M059J (cell line): ENCODE measurements at regions not wholly inside any gene's neighbourhood (a gene's known extent, or its start where the extent isn't known, plus 50 kb on each side); places are given as distances from the start of the nearest gene placed in this dataset.
"Not testable (repeated sequence)": the region's sequence is repeated elsewhere in the genome, so short reads cannot be mapped to it uniquely, and the experiment has no call there.

Experiments
- DNase-seq: peaks from one replicate; pipeline ENCODE4 v3.0.0-alpha.2; 2012; ENCODE audit warnings: low read depth

- no peak for DNase-seq
These were observed 517.4 kb downstream of the TMEM135 start for GRCh38 chr11:87555101-87555500.

- DNase-seq = no peak
These were observed 511.1 kb downstream of the TMEM135 start for GRCh38 chr11:87548797-87549196.

- no peak for DNase-seq
These were observed 508.1 kb downstream of the TMEM135 start for GRCh38 chr11:87545858-87546257.

GRCh38 chr11:87539596-87539995 lies 501.9 kb downstream of the TMEM135 start:
- DNase-seq = no peak

- no peak for DNase-seq
These were observed 498.8 kb downstream of the TMEM135 start for GRCh38 chr11:87536565-87536964.

DNA sequence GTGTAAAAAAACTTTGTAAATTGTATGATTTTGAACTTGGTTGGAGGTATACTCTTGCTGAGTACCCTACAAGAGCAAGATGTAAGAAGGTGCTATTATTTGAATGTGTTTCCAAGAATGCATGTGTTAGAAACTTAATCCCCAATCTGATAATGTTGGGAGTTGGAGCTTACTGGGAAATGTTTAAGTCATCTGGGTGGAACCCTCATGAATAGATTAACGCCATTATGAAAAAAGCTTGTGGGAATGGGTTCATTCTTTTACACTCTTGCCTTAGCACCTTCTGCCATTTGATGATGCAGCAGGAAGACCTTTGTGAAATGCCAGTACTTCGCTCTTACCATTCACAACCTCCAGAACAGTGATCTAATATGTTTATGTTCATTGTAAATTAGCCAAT lies 498.3 kb downstream of the TMEM135 start:
- DNase-seq = no peak

DNA sequence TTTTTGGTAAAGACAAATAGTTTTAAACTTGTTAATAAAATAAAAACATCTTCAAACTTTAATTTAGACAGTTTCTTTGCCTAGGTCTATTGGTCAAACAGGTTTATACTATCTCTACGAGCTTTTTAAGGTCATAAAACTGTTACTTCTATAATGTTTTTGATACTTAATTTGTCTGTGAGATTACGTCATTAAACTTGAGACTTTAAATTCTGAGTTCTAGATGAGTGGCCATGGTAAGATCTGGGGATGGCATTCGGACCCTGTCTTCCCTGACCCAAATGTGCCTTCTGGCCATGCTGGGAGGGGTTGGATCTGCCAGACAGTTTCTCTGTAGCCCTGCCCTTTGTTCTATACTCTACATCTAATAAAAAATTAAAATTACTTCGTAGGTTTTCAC lies 497.8 kb downstream of the TMEM135 start:
- DNase-seq = no peak

GRCh38 chr11:87531835-87532234 lies 494.1 kb downstream of the TMEM135 start:
- DNase-seq = not testable (repeated sequence)

- DNase-seq = peak; percentile 30
These were observed 491.8 kb downstream of the TMEM135 start for GRCh38 chr11:87529486-87529885.

DNA sequence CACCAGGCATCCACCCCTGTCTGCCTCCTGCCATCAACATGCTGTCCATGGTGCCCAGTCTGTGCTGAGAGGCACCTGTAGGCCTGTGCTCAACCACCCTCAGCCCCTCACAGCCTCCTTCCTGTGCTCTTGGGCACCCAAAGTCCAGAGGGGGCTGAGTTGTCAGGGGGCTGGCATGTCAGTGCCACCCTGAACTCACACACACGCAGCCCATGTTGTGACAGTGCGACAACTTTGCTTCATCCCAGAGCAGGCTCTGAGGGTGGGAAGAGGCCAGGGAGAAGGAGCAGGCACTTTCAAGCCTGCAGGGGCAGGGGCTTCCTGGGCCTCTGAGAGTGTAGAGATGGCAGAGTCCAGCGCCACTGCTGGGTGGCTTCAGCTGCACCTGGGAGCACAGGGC lies 491.0 kb downstream of the TMEM135 start:
- DNase-seq = no peak

GRCh38 chr11:87523276-87523675 lies 485.5 kb downstream of the TMEM135 start:
- no peak for DNase-seq

GRCh38 chr11:87518266-87518665 lies 480.5 kb downstream of the TMEM135 start:
- peak; percentile 15 for DNase-seq

DNA sequence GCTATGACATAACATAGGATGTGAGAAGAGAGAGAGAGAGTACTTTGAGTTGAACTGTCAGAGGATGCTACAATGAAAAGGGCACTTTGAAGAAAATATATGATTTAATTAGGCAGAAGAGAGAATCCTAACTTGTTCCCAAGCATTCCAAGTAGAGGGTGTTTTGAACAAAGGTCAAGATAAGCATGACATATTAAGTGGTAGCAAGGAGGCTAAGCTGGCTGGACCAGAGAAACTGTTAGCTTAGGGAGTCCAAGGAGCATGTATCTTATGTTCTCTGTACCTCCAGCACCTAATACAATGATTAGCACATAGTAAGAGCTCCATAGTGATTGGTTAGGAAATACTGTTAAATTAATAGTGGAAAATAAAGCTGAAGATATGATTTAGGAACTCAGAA lies 479.6 kb downstream of the TMEM135 start:
- no peak for DNase-seq

DNA sequence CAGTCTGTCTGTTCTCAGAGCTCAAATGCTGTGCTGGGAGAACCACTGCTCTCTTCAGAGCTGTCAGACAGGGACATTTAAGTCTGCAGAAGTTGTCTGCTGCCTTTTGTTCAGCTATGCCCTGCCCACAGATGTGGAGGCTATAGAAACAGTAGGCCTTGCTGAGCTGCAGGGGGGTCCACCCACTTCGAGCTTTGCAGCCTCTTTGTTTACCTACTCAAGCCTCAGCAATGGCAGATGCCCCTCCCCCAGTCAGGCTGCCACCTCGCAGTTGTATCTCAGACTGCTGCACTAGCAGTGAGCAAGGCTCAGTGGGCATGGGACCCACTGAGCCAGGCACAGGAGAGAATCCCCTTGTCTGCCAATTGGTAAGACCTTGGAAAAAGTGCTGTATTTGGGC lies 470.0 kb downstream of the TMEM135 start:
- not testable (repeated sequence) for DNase-seq

GRCh38 chr11:87506946-87507345 lies 469.2 kb downstream of the TMEM135 start:
- not testable (repeated sequence) for DNase-seq

- DNase-seq = no peak
These were observed 463.7 kb downstream of the TMEM135 start for GRCh38 chr11:87501388-87501787.

DNA sequence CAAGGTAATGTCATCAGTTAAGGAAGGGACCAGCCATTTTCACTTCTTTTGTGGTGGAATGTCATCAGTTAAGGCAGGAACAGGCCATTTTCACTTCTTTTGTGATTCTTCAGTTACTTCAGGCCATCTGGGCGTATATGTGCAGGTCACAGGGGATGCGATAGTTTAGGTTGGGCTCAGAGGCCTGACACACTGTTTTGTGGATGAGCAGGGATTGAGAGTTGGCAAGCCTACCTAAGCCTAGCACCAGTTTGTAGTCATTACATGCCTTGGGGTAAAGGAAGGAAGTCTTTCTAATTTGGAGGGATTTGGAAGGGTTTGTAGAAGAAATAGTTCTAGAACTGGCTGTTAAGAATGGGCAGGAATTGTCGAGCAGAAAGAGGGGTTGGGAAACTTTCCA lies 457.2 kb downstream of the TMEM135 start:
- not testable (repeated sequence) for DNase-seq

- not testable (repeated sequence) for DNase-seq
These were observed 456.3 kb downstream of the TMEM135 start for GRCh38 chr11:87494026-87494425.

GRCh38 chr11:87493516-87493915 lies 455.8 kb downstream of the TMEM135 start:
- peak; percentile 48 for DNase-seq

DNA sequence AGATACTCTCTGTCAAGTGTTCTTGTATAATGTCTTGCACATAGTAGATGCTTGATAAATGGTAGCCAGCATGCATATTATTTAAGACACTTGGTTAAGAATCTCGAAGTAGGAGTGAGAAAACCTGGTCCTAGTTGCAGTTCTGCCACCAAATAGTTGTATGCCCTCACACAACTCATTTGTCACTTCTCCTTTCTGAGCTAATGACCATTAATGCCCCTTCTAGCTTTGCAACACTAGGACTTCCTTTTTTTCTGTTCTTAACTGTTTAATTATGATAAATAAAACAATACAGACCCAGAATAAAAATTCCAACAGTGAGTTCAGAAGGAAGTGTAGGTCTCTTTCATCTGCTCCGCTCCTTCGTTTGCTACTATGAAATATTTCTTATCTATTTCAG lies 453.6 kb downstream of the TMEM135 start:
- DNase-seq = no peak

- no peak for DNase-seq
These were observed 452.9 kb downstream of the TMEM135 start for GRCh38 chr11:87490671-87491070.

DNA sequence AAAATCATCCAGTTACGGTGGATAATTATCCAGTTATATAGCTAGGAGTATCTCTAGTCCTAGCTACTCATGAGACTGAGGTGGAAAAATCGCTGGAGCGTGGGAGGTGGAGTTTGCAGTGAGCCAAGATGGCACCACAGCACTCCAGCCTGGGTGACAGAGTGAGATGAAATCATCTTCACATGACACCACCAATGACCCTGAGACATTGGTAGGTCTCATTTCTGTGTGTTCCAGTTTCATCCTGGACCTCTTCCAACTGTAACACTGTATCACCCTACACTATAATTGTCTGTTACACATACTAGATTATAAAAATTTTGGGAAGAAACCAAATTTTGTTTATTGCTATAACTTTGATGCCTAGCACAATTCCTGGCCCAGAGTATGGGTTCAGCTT lies 446.8 kb downstream of the TMEM135 start:
- DNase-seq = no peak

GRCh38 chr11:87477321-87477720 lies 439.6 kb downstream of the TMEM135 start:
- peak; percentile 26 for DNase-seq

- peak; percentile 93 for DNase-seq
These were observed 435.4 kb downstream of the TMEM135 start for GRCh38 chr11:87473174-87473573.

- DNase-seq = no peak
These were observed 428.5 kb downstream of the TMEM135 start for GRCh38 chr11:87466223-87466622.
